NB4 (cell line): ENCODE measurements at regions not wholly inside any gene's neighbourhood (a gene's known extent, or its start where the extent isn't known, plus 50 kb on each side); places are given as distances from the start of the nearest gene placed in this dataset.
"Not testable (repeated sequence)": the region's sequence is repeated elsewhere in the genome, so short reads cannot be mapped to it uniquely, and the experiment has no call there.

Experiments
- DNase-seq: peaks from one replicate; pipeline ENCODE4 v3.0.0; 2010; ENCODE audit warnings: low read depth
- H3K4me3 ChIP-seq: one replicate; pipeline ENCODE4 v1.5.1; 2011; ENCODE audit warnings: mild to moderate bottlenecking, low read depth, low read length, moderate library complexity
- CTCF ChIP-seq: IDR thresholded peaks from one replicate; pipeline ENCODE4 v1.5.1; 2012; ENCODE audit warnings: low read depth, low read length
- MAX ChIP-seq: IDR thresholded peaks from 2 replicates; pipeline ENCODE4 v1.6.1; 2011; ENCODE audit warnings: low read depth, low read length
- MYC ChIP-seq: IDR thresholded peaks from 2 replicates; pipeline ENCODE4 v1.6.1; 2011; ENCODE audit warnings: low read depth, low read length
- POLR2A ChIP-seq: IDR thresholded peaks from 2 replicates; pipeline ENCODE4 v1.6.1; 2011; ENCODE audit warnings: mild to moderate bottlenecking; ENCODE audit not compliant: insufficient read length; ENCODE audit errors: extremely low read depth

GRCh38 chr13:53112522-53112921 lies 83.9 kb downstream of the OLFM4 start:
- H3K4me3 ChIP-seq, result no peak overlapping the region
- TF ChIP-seq CTCF (no peak), POLR2A (no peak), MYC (no peak), MAX (no peak)
- no peak for DNase-seq

GRCh38 chr13:53117048-53117447 lies 88.4 kb downstream of the OLFM4 start:
- not testable (repeated sequence) for H3K4me3 ChIP-seq

GRCh38 chr13:53121131-53121773 lies 92.6 kb downstream of the OLFM4 start:
- DNase-seq, result no peak
- H3K4me3 ChIP-seq, result no peak overlapping the region
- TF ChIP-seq CTCF, result no peak
- TF ChIP-seq MAX, result no peak
- no peak for TF ChIP-seq MYC
- no peak for TF ChIP-seq POLR2A

More at GRCh38 chr13:53117048-53117447, 88.4 kb downstream of the OLFM4 start:
- not testable (repeated sequence) for DNase-seq

GRCh38 chr13:53121919-53122318 lies 93.3 kb downstream of the OLFM4 start:
- no peak overlapping the region for H3K4me3 ChIP-seq
- TF ChIP-seq POLR2A (no peak), CTCF (no peak), MAX (no peak), MYC (no peak)
- no peak for DNase-seq

GRCh38 chr13:53123536-53123935 lies 94.9 kb downstream of the OLFM4 start:
- no peak for DNase-seq
- TF ChIP-seq CTCF, result no peak
- no peak for TF ChIP-seq MAX
- TF ChIP-seq MYC, result no peak
- no peak for TF ChIP-seq POLR2A
- no peak overlapping the region for H3K4me3 ChIP-seq

GRCh38 chr13:53124623-53125022 lies 96.0 kb downstream of the OLFM4 start:
- no peak overlapping the region for H3K4me3 ChIP-seq
- no peak for TF ChIP-seq MAX
- no peak for TF ChIP-seq MYC
- no peak for TF ChIP-seq CTCF
- TF ChIP-seq POLR2A, result no peak
- no peak for DNase-seq
